ENCODE measurements at regions not wholly inside any gene's neighbourhood (a gene's known extent, or its start where the extent isn't known, plus 50 kb on each side); places are given as distances from the start of the nearest gene placed in this dataset.

GRCh38 chr5:31137676-31138075 is 55.8 kb upstream of the CDH6 start:
- no peak for DNase-seq (ENCODE audit: low spot score)

- no peak for DNase-seq (ENCODE audit: low spot score)
Observed at GRCh38 chr5:31135542-31135941, 57.9 kb upstream of the CDH6 start.

DNA sequence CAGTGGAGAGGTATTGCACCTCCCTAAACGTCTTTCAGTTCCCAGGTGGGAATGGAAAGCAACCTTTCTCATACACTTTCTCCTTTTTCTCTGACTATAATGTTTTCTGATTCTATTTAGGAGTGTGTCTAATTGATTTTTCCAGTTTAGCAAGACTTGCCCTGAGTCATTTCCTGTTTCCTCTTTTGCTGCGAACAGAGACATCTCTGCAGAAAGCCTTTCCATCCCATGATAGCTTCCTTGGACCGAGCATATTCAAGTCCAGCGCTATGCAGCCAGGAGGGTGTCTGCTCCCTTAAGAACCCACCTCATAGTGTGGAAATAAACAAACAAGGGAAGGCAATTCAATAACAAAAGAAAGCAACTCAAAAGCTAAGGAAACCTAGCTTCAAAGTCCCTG is 60.0 kb upstream of the CDH6 start:
- peak; percentile 36 for DNase-seq (ENCODE audit: low spot score)

GRCh38 chr5:31131381-31131891 is 62.0 kb upstream of the CDH6 start:
- DNase-seq (ENCODE audit: low spot score), result no peak

- no peak for DNase-seq (ENCODE audit: low spot score)
Observed at GRCh38 chr5:31130676-31131075, 62.8 kb upstream of the CDH6 start.

DNA sequence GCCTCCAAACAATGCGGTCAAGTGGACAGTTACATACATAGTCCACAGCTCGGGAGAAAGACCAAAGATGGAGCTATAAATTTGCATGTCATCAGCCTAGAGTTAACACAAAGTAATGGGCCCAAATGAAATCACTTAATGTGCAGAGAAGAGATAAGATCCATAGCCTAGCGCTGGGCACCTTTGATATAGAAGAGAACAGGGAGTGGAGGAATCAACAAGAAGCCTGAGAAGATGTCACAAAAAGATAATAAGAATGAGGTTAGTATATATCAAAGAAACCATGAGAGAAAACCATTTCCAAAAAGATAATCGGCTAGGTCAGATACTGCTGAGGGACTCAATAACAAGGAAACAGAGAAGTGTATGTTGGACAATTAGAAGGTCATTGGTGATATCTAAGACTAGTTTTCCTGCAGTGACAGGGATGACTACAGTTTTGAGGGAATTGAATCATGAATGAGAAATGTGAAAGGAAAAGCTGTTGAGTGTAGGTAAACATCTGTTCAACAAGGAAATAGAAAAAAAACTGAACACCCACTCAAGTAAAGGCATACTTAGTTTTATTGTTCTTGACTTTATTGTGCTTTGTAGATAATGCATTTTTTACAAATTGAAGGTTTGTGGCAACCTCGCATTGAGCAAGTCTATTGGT is 68.7 kb upstream of the CDH6 start:
- no peak for DNase-seq (ENCODE audit: low spot score)

DNA sequence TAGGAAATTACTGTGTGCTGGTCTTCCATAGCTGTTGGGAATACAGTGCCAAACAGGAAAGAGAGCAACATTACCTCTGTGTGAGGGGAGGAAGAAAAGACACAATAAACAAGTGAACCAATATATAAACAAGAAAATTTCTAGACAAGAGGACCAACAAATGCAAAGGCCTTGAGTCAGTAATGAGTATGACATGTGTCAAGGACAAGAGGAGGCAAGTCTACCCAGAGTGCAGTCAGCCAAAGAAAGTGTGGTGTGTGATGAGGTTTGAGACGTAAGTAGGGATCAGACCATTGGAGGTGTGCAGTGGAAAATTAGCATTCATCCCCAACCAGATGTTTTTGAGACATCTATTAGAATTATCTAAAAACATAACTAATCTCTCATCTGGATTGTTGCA is 69.5 kb upstream of the CDH6 start:
- no peak for DNase-seq (ENCODE audit: low spot score)

GRCh38 chr5:31122998-31123951 is 70.2 kb upstream of the CDH6 start:
- peak; percentile 7 for DNase-seq (ENCODE audit: low spot score)

- DNase-seq (ENCODE audit: low spot score), result no peak
Observed at GRCh38 chr5:31121224-31121623, 72.3 kb upstream of the CDH6 start.

- DNase-seq (ENCODE audit: low spot score), result no peak
Observed at GRCh38 chr5:31120642-31120948, 72.9 kb upstream of the CDH6 start.

DNA sequence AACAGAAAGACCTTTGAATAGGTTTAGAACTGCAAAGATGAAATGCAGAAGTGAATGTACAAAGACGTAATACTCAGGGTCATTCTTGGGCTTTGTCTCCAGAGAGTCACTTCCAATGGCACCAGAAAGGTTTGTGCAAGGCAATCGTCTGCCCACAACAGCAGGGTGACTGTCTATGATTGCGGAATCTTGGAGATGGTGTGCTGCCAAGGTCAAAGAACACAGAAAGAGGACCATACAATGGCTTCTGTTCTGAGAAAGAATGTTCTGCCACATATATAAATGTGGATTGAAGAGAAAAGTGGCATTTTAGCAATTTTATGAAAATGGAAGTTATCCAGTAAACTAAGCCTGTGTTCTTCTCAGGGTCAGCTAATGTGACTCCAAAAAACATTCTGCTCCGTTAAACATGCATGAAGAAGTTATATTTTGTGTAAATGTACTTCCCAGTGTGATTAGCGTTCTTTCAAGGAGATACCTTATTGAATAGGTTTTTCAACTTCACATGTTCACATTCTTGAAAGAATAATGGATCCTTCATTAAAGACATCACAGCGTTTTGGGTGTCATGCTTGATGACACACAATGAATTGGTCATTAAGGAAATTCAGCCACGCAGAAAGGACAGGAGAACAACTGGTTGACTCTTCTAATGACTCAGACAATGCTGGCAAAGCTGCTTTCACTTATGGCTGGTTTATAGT is 73.4 kb upstream of the CDH6 start:
- DNase-seq (ENCODE audit: low spot score), result no peak

- DNase-seq (ENCODE audit: low spot score), result no peak
Observed at GRCh38 chr5:31116466-31117031, 76.9 kb upstream of the CDH6 start.

- DNase-seq (ENCODE audit: low spot score), result no peak
Observed at GRCh38 chr5:31114817-31115216, 78.7 kb upstream of the CDH6 start.

DNA sequence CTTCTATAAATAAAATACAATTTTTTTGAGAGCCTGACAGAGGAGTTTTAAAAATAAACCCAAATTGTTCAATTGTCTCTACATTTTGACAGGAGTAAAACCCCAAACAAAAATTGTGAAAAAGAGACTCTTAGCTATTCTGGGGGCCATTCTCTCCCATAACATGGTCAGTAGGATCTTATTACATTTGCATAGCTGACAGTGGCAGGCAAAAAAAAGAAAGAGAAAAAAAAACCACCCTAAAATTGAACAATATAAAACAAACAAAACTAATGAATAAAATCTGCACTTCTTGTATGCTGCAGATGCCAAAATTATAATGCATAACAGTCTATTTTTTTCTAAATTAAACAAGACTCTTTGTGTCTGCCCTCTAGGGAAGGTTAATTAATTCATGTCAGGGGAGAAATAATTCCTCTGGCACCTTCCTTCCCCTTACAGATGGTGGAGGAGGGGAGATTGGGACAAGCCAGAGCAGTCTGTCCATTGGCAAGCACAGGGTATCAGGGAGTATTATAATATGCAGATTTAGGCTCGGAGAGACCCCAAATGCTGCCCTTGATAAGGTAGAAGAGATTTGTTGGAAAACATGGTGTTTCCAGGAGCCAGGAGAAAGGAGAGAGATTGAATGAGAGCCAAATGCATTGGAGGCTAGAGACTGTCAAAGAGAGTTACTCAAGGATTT is 79.7 kb upstream of the CDH6 start:
- DNase-seq (ENCODE audit: low spot score), result no peak

- DNase-seq (ENCODE audit: low spot score), result peak; percentile 63
Observed at GRCh38 chr5:31113101-31113500, 80.4 kb upstream of the CDH6 start.

DNA sequence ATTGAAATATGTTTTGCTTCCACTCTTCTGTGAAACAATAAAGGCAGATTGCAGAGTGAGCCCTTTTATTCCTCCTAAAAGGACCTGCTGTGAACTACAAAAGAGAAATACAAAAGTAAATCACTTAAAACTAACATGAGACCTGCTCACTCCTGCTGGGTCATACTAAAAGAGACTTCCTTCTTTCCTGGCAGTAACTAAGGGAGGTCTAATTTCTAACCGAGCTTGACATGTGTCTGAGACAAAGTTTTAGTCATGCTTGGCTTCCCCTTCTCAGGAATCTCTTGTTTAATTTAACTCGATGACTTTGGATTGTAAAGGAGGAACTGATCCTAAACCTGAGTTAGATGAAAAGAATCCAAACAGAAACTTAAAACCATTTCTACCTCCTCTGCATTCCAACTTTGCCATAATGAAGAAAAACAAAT is 86.4 kb upstream of the CDH6 start:
- peak; percentile 19 for DNase-seq (ENCODE audit: low spot score)

DNA sequence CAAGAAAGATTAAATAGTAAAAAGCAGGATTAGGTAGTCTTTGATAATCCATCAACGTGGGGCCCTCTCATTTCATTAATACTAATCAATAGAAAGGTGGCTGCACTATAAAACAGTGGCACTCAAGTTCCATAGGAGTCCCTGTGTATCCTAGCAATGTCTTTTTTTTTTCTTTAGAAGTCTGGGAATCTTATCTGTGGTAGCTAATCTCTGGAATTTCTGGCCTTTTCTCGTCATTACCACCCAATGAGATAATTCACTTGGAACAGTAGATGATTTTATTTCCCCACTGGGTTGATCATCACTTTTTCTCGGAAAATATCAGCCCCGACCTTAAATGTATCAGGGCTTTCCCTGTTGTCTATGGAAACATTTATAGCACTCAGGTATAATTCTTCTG is 86.8 kb upstream of the CDH6 start:
- peak; percentile 24 for DNase-seq (ENCODE audit: low spot score)

DNA sequence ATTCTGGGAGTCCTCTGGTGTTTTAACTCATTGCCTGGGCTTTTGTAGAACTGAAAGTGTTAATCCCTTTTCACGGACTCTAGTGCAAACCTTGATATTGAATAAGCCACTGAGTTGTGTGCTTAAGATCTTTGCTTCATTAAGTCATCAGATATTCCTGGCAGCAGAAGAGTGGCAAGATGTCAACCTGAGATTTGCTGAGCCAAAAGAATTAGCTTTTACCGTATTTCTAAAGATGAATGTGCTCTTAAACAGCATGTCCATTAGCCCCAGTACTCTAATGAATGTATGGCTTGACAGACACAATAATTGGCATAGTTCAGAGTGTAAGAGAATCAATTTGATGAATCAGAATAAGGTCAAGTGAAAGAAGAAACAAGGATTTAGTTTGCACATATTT is 87.2 kb upstream of the CDH6 start:
- DNase-seq (ENCODE audit: low spot score), result no peak

DNA sequence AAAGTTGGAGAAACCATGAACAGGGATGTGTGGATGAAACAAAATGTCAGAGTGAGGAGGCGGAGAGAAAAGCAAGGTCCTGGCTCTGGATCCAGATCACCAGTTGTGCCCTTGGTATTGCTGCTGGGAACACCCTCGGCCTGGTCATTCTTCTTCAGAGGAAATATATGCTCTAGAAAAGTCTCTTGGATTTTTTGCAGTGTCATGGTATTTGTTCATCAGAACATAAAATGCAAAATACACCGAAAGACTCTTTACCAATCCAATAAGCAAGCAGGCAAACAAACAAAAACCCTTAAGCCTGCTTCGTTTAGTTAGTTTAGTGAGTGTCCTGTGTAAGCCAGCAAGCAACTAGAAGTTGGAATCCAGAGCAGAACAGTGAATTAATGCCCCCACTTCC is 88.7 kb upstream of the CDH6 start:
- no peak for DNase-seq (ENCODE audit: low spot score)

GRCh38 chr5:31100781-31101310 is 92.6 kb upstream of the CDH6 start:
- DNase-seq (ENCODE audit: low spot score), result no peak

- no peak for DNase-seq (ENCODE audit: low spot score)
Observed at GRCh38 chr5:31100047-31100575, 93.4 kb upstream of the CDH6 start.
